Motor neuron (in vitro differentiated cells): ENCODE measurements at regions not wholly inside any gene's neighbourhood (a gene's known extent, or its start where the extent isn't known, plus 50 kb on each side); places are given as distances from the start of the nearest gene placed in this dataset.

ENCODE experiments used
- ATAC-seq, 8 experiments: fragments of 200-7000 bp; cut with Tn5 transposase; replicated peaks in 6 of 8; 2 replicates each; pipeline ENCODE4 v1.8.0; 2021; ENCODE audit warnings: mild to moderate bottlenecking in 8 of 8, moderate library complexity in 8 of 8
- H3K27ac ChIP-seq, 2 donors: fragments of 250-450 bp; sonication (Bioruptor Pico); 2 replicates each; pipeline ENCODE4 v1.9.0; 2021; ENCODE audit warnings: antibody characterized with exemption in 2 of 2, mild to moderate bottlenecking in 2 of 2, moderate library complexity in 1 of 2
- H3K4me1 ChIP-seq, 2 donors: fragments of 250-450 bp; sonication (Bioruptor Pico); replicated peaks in 1 of 2; 2 replicates each; pipeline ENCODE4 v1.6.1; 2021; ENCODE audit warnings: antibody characterized with exemption in 2 of 2, mild to moderate bottlenecking in 2 of 2, moderate library complexity in 1 of 2
- H3K4me3 ChIP-seq, 5 donors: fragments of 250-450 bp; sonication (Bioruptor Pico); 2 replicates each; pipeline ENCODE4 v1.9.0; 2021; ENCODE audit warnings: antibody characterized with exemption in 5 of 5, mild to moderate bottlenecking in 5 of 5, moderate library complexity in 4 of 5
- WGBS, 10 experiments: fragments of 450-650 bp; shearing (Covaris generic); methylation state at CpG; one replicate each; pipeline ENCODE4 v1.0.0; 2022; 5-methylcytosine and 5-hydroxymethylcytosine counted together
- in situ Hi-C, 9 experiments: fragments of 400-800 bp; cut with MboI; loops; one replicate each; pipeline ENCODE4 v1.15.0; 2021; ENCODE audit warnings: low sequenced_read_pairs in 9 of 9, low pct_unique_long_range_greater_than_20kb in 2 of 9; ENCODE audit not compliant: unreplicated experiment in 9 of 9

DNA sequence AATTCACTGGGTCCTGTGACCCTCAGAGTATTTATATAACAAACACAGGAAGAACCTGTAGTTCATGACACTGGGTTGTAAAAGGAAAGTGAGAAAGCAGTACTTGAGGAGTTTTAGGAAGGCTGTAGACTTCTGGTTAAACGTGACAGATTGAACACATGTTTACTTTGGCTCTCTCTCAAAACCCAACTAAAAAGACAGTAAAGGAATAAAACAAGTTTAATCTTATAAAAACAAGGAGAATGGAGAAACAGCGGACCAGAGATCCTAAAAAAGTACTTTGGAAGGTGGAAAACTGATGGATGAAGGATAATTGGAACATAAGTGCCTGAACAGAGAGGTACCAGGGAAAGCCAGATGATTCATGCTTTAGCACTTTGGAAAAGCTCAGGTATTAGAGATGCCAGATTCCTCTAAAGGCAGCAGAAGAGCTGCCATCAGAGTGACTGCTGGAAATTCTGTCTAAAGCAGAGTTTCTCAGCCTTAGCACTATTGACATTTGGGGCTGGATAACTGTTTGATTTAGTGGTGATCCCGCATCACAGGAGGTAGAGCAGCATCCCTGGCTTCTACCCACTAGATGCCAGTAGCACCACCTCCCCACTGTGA is 182.9 kb upstream of the RORA start:
- WGBS, 10 experiments = 14 to 90% (median 60%) methylated on average over 1 to 3 of the region's 3 CpGs; no CpG with 5 or more reads in 1 of the 10 experiments
- in situ Hi-C loops = no loop called here
- ATAC-seq = no peak
- H3K4me3 ChIP-seq = no peak overlapping the region
- no peaks in the 10 kb centered on the region for H3K4me1 ChIP-seq
- no peak overlapping the region for H3K27ac ChIP-seq

DNA sequence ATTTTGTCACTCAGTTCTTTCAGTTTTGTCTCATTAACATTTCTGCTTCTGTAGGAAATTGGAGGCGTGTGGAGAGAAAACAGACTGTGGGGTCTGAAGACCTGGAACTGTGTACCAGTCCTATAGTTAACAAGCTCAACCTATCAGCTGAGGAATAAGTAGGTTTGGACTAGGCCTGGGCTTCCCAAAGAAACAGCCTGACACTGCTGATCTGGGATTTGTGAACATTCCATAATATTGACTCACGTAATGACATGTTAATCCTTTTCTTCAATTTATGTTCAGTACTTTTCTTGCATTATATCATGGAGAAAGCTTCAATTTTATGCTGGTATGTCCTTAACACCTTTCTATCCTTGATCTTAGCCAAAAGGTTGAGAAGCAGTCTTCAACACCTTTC is 181.6 kb upstream of the RORA start:
- in situ Hi-C loops = no loop called here
- ATAC-seq = peak in 1 of 8 experiments; percentile 60
- Histone ChIP-seq H3K27ac (no peak overlapping the region), H3K4me1 (no peaks in the 10 kb centered on the region), H3K4me3 (no peak overlapping the region)
- 14 to 100% (median 87%) methylated on average over 1 to 2 of the region's 2 CpGs for WGBS, 10 experiments

DNA sequence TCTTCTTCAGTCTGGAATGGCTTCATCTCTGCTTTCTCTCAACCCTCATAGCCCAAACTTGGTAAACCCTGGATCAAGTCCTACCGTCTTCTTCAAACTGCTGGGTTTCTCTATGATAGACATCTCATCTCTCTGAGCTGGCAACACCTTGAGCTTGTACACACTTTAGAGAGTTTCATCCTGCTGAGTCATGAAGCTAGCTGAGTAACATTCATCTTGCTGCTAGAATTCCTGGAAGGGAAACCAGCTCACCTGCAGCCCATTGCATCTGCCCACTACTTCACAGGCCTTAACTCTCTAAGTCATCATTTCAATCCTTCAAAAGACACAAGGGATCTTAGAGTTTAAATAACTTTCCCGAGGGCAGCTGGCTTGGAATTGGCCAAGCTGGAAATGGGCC is 175.5 kb upstream of the RORA start:
- Histone ChIP-seq H3K4me1 (no peaks in the 10 kb centered on the region), H3K4me3 (no peak overlapping the region), H3K27ac (no peak overlapping the region)
- ATAC-seq = no peak
- WGBS, 10 experiments = 36 to 100% (median 79%) methylated on average over 1 to 2 of the region's 2 CpGs; no CpG with 5 or more reads in 4 of the 10 experiments
- in situ Hi-C loops = no loop called here

DNA sequence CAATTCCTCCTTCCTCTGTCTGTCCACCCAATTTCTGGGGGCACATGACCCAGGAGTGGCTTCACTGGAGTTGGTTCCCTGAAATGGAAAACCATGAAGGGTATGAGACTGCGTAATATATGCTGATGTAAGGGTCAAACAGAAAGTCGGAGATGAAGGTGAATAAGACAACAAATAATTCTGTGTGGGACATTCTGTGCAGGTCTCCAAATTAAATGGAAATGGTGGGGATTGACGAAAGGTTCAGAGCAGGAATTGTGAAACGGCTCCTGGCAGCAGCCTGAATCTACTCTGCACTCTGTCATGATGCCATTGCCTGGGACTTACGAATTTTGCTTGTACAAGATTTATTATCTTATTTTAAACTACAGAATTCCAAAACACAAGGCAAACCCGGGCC is 174.8 kb upstream of the RORA start:
- 40 to 91% (median 82%) methylated on average over 2 to 6 of the region's 6 CpGs; no CpG with 5 or more reads in 2 of the 10 experiments for WGBS, 10 experiments
- no peak for ATAC-seq
- Histone ChIP-seq H3K27ac (no peak overlapping the region), H3K4me1 (no peaks in the 10 kb centered on the region), H3K4me3 (no peak overlapping the region)
- in situ Hi-C loops = no loop called here

DNA sequence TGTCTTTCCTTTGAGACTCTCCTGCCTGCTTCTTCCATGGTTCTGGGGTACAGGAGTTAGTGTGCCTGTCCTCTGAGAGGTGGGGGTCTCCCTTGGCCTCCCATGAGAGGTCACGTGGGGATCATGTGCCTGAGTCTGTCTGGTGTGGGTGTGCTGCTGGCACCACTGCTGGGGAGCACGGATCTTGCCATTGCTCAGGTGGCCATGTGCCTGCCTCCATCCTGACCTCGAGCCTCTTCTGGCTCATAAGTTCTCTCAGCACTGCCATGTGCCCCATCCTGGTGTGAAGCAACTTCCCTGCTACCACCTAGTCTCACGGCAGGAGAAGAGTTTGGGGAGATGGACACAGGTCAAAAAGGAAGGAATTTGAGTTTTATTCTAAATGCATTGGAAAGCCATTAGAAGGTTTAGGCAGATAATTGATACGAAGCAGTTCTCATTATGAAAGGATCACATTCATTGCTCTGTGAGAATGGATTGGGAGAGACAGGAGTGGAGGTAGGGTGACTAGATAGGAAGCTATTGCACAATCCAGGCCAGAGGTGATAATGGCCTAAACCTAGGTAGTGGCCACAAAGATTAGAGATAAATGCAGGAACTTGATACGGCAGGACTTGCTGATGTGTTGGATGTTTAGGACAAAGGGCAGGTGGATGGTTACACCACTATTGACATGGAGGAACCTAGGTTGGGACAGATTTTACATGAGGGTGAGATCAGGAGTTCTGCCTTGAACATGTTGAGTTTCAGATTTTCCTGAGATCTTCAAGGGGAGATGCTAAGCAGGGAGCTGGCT is 173.0 kb upstream of the RORA start:
- in situ Hi-C loops = no loop called here
- H3K4me3 ChIP-seq = no peak overlapping the region
- ATAC-seq = no peak
- WGBS, 10 experiments = 20 to 91% (median 60%) methylated on average over 1 to 5 of the region's 6 CpGs
- no peaks in the 10 kb centered on the region for H3K4me1 ChIP-seq
- no peak overlapping the region for H3K27ac ChIP-seq

DNA sequence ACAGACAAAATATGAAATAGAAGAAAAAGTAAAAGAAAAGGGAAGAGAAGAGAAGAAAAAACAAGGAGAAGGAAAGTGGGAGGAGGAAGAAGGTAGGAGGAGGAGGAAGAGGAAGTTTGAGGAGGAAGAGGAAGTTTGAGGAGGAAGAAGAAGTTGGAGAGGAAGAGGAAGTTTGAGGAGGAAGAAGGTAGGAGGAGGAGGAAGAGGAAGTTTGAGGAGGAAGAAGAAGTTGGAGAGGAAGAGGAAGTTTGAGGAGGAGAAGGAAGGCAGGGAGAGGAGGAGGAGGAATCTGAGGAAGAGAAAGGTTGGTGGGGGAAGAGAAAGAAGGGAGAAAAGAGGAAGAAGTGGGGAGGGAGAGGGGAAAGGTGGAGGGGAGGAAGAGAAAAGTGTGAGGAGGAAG is 169.2 kb upstream of the RORA start:
- no peaks in the 10 kb centered on the region for H3K4me1 ChIP-seq
- no peak overlapping the region for H3K4me3 ChIP-seq
- ATAC-seq = no peak
- in situ Hi-C loops = no loop called here
- H3K27ac ChIP-seq = no peak overlapping the region

DNA sequence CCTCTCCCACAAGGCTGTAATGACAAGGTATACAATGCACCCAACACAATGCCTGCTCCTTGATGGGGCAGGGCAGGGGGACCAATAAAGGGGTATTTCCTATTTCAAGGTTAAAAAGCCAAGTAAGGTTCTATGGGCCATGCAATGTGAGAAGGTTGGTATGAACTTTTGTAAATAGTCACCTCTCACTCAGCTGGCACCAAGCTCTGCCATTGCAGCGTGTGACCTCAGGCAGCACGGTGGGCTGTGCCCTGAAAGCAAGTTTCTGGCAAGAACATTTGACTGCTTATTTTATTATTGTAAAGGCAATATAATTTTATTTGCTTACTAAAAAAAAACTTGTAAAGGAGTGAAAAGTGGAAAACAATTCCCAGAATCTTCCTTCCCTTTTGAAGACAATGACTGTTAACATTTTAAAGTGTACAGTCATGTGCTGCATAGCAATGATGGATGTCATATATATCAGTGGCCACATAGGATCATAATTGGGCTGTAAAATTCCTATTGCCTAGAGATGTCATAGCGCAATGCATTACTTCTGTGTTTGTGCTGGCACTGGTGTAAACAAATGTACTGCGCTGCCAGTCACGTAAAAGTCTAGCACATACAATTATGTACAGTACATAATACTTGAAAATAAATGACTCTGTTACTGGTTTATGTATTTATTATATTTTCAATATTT is 167.3 kb upstream of the RORA start:
- H3K4me1 ChIP-seq = no peaks in the 10 kb centered on the region
- no peak overlapping the region for H3K27ac ChIP-seq
- no peak for ATAC-seq
- no peak overlapping the region for H3K4me3 ChIP-seq
- 68 to 100% (median 97%) methylated on average over 2 to 5 of the region's 5 CpGs; no CpG with 5 or more reads in 1 of the 10 experiments for WGBS, 10 experiments
- in situ Hi-C loops = no loop called here

DNA sequence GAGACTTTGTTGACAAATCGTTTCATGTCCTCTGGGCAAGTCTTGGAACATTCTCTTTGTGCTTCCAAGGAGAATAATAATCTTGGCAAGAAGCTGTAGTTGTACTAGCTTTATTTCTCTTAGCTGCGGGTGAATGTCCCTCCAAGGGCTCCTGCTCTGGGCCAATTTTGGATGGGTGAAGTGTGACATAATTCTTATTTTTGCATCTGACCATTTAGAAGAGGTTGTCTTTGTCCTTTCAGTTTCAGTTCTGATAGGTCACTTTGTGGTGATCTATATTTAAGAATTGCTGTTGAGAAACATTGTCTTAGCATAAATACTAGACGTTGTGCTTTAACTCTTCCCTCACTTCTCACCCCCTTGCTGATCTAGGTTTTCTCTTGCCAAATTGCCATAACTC is 164.8 kb upstream of the RORA start:
- 11 to 100% (median 77%) methylated on average over 1 to 3 of the region's 3 CpGs; no CpG with 5 or more reads in 1 of the 10 experiments for WGBS, 10 experiments
- Histone ChIP-seq H3K4me3 (no peak overlapping the region), H3K4me1 (no peaks in the 10 kb centered on the region), H3K27ac (no peak overlapping the region)
- in situ Hi-C loops = no loop called here
- ATAC-seq = peak in 3 of 8 experiments; percentile 34 to 61 (median 40)

DNA sequence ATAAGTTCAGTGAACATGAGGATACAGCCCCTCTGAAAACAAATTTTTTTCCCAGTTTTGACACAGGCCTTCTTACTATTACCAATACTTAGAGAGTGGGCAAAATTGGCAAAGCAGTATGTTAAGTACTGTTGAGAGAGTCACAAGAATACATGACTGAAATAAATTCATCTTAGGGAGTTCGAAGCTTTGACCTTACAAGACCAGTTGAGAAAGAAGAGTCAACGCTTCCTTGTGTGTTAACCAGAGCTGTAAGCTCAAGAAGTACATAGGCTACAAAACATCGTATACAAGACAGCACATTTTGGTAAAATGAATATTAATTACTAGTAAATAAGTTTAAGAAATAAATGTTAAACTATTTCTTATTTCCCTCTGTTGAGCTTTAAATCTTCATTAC is 164.4 kb upstream of the RORA start:
- peak in 1 of 8 experiments; percentile 16 for ATAC-seq
- 29 to 100% (median 90%) methylated on average over 1 to 3 of the region's 3 CpGs for WGBS, 10 experiments
- Histone ChIP-seq H3K4me3 (no peak overlapping the region), H3K27ac (no peak overlapping the region), H3K4me1 (no peaks in the 10 kb centered on the region)
- in situ Hi-C loops = no loop called here

DNA sequence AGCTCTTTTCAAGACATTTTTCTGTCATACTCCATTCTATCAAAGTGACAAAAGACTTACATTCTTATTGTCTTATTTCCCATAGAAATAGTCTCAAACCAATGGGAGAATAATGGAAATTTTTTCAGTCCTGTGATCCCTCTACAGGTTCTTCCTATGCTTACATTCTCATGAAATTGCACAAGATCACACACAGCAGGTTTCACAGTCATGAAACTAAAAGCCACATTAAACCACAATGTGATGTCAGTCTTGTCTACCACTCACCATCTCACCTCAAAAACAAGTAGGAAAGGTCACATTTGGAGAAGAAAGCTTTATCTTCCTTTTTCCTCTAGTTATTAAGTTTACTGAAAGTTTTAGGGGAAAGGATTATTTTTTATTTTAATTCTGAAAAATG is 161.0 kb upstream of the RORA start:
- no peaks in the 10 kb centered on the region for H3K4me1 ChIP-seq
- H3K4me3 ChIP-seq = no peak overlapping the region
- no peak overlapping the region for H3K27ac ChIP-seq
- in situ Hi-C loops = no loop called here
- ATAC-seq = no peak

DNA sequence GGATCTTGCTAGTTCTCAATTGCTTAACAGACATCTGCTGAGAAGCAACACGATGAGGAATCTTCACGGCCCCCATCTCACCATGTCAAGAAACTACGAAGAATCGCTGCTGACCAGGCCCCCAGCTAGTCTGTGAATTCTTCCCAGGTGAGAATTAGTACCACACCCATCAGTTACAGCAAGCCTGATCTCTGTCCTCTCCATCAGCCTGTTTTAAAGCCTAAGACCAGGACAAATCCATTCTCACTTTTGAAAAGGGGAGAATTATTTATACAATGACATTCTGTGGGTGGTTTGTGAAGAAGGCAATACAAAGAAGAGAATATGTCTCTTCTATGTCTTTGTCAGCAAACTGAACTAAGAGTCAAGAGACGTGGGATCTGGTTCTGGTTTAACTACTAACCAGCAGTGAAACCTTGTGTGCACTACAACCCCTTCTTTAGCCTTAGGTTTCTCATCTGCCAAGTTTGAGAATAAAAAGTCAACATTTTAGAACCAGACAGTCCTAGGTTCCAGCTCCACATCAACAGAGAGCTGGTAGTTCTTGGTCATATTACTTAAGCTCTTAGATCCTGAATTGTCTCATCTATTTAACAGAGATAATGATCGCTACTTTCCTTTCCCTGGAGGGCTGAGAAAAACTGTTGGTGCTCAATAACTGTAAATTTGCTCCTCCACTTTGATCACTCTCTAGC is 160.4 kb upstream of the RORA start:
- WGBS, 10 experiments = 31 to 100% (median 93%) methylated on average over 1 to 5 of the region's 6 CpGs
- H3K4me1 ChIP-seq = no peaks in the 10 kb centered on the region
- in situ Hi-C loops = no loop called here
- no peak overlapping the region for H3K27ac ChIP-seq
- H3K4me3 ChIP-seq = no peak overlapping the region
- ATAC-seq = no peak

DNA sequence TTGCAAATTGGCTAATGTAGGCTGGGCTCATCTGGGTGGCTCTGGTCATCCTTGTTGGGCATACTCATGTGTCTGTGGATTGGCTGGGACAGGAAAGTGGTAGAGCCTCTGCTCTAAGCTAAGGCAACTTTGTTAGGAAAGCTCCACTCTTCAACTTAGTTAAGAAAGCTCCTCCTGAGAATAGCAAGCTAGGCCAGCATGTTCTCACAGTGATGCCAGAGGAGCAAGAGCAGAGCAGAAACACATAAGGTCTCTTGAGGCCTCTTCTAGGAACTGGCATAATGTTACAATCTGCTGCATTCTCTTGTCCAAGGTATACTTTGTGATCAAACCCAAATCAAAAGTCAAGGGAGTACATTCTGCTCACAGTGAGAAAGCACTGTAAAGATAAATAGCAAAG is 158.6 kb upstream of the RORA start:
- Histone ChIP-seq H3K4me3 (no peak overlapping the region), H3K4me1 (no peaks in the 10 kb centered on the region), H3K27ac (no peak overlapping the region)
- in situ Hi-C loops = no loop called here
- no peak for ATAC-seq

DNA sequence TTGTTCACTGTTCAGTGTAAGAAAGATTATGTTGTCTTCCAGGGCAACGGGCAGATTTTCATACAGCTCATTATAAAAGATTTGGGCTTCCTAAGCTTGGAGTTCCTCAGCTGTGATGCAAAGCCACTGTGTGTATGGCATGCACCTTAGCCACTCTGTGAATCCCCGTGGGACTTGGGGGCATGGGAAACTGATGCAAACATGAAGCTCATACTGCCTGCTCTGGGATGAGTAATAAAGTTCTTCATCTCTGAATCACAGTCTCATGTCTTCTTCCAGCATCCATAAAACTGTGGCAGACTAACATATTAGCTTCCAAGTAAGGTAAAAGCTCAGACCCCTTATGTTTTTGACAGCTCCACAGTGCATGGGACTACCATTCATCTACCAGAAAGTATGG is 154.3 kb upstream of the RORA start:
- no peak overlapping the region for H3K4me3 ChIP-seq
- WGBS, 10 experiments = 0 to 100% (median 67%) methylated on average over 1 to 2 of the region's 2 CpGs; no CpG with 5 or more reads in 1 of the 10 experiments
- no peak overlapping the region for H3K27ac ChIP-seq
- in situ Hi-C loops = no loop called here
- ATAC-seq = no peak
- peaks cover 0 to 9% of the 10 kb centered on the region in 2 donors for H3K4me1 ChIP-seq
